ENCODE measurements at regions not wholly inside any gene's neighbourhood (a gene's known extent, or its start where the extent isn't known, plus 50 kb on each side); places are given as distances from the start of the nearest gene placed in this dataset.

DNA sequence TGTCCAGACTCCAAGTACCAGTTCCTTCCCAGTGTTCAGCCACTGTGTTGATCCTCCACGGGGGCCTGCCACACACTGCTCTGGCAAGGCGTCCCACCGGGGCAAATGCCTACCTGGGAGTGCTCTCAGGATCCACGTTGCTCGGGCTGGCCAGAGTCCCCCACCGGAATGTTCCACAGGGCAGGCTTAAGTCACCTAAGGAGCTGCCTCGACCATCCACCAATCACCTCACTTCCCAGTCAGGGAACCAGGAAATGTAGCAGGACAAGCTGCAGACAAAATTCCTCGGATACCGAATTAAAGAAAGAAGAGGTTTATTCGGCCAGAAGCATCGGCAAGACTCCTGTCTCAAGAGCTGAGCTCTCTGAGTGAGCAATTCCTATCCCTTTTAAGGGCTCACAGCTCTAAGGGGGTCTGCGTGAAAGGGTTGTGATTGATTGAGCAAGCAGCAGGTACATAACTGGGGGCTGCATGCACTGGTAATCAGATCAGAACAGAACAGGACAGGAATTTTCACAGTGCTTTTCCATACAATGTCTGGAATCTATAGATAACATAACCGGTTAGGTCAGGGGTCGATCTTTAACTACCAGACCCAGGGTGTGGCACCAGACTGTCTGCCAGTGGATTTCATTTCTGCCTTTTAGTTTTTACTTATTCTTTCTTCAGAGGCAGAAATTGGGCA, 56.9 kb upstream of the EDNRB start (continued):
- no peak for TF ChIP-seq EZH2phosphoT487 (IDR thresholded peaks at IDR 0.05; ENCODE audit: unreplicated experiment)
- no peak for TF ChIP-seq STAT1 (IDR thresholded peaks at IDR 0.05; ENCODE audit: unreplicated experiment)
- TF ChIP-seq, protein P1, sequence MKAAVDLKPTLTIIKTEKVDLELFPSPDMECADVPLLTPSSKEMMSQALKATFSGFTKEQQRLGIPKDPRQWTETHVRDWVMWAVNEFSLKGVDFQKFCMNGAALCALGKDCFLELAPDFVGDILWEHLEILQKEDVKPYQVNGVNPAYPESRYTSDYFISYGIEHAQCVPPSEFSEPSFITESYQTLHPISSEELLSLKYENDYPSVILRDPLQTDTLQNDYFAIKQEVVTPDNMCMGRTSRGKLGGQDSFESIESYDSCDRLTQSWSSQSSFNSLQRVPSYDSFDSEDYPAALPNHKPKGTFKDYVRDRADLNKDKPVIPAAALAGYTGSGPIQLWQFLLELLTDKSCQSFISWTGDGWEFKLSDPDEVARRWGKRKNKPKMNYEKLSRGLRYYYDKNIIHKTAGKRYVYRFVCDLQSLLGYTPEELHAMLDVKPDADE (IDR thresholded peaks at IDR 0.05) = no peak

DNA sequence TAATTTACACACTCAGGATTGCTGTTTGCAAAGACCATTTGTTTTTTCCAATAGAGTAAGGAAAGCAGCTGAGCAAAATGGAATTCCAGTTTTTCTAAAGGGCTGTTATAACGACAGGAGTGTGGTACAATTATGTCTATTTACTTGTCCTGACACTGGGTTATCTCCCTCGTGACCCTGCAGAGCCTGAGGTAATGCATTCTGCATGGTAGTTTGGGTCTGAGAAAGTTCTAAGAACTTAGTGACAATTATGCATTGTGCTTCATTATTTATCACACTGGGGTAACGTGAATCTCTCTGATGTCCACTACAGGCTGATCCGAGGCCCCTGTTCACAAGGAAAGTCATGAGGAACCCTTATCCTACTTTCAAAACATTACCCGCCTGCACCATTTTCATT, 50.7 kb upstream of the EDNRB start:
- Histone ChIP-seq H3F3A (replicated peaks; ENCODE audit: low read depth) (no peaks in the 10 kb centered on the region), H3K4me1 (ENCODE audit: insufficient read depth) (no peaks in the 10 kb centered on the region), H3K4me3 (no peak overlapping the region), H3K4me2 (no peak overlapping the region), H3K36me3 (ENCODE audit: insufficient read depth) (no peaks in the 10 kb centered on the region; the same call in 1 of the 2 replicates), H3K27ac (ENCODE audit: low read depth) (no peak overlapping the region), H3K79me2 (replicated peaks; ENCODE audit: insufficient read depth) (no peaks in the 10 kb centered on the region), H4K20me1 (replicated peaks; ENCODE audit: insufficient read depth) (no peaks in the 10 kb centered on the region), H3K9me2 (ENCODE audit: insufficient read depth) (no peaks in the 10 kb centered on the region), H3K27me3 (ENCODE audit: insufficient read depth) (no peaks in the 10 kb centered on the region), H2AFZ (peak overlapping the region; percentile 11; the same call in 1 of the 2 replicates)
- Mint-ChIP-seq H3K4me1 (no peaks in the 10 kb centered on the region), H3K36me3 (ENCODE audit: low read depth) (peaks cover 20% of the 10 kb centered on the region), H3K4me3 (no peak overlapping the region), H3K27me3 (ENCODE audit: insufficient read depth, low read depth, poor library complexity) (peaks cover 3% of the 10 kb centered on the region), H3K27ac (no peak overlapping the region), H3K9me3 (peaks cover 18% of the 10 kb centered on the region)
- no peak for ATAC-seq
- TF ChIP-seq, protein P2, sequence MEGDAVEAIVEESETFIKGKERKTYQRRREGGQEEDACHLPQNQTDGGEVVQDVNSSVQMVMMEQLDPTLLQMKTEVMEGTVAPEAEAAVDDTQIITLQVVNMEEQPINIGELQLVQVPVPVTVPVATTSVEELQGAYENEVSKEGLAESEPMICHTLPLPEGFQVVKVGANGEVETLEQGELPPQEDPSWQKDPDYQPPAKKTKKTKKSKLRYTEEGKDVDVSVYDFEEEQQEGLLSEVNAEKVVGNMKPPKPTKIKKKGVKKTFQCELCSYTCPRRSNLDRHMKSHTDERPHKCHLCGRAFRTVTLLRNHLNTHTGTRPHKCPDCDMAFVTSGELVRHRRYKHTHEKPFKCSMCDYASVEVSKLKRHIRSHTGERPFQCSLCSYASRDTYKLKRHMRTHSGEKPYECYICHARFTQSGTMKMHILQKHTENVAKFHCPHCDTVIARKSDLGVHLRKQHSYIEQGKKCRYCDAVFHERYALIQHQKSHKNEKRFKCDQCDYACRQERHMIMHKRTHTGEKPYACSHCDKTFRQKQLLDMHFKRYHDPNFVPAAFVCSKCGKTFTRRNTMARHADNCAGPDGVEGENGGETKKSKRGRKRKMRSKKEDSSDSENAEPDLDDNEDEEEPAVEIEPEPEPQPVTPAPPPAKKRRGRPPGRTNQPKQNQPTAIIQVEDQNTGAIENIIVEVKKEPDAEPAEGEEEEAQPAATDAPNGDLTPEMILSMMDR (conservative IDR thresholded peaks at IDR 0.05; ENCODE audit: low read depth in 2 of 2) = no peak
- TF ChIP-seq, protein P1 (IDR thresholded peaks at IDR 0.05) = no peak
- TF ChIP-seq EZH2 (IDR thresholded peaks at IDR 0.05; ENCODE audit: low read depth, unreplicated experiment) (no peak), STAT1 (IDR thresholded peaks at IDR 0.05; ENCODE audit: unreplicated experiment) (no peak), CREB1 (CRISPR knock-in tag; IDR thresholded peaks at IDR 0.05; ENCODE audit: low read depth) (no peak)
- TF ChIP-seq, protein P3, sequence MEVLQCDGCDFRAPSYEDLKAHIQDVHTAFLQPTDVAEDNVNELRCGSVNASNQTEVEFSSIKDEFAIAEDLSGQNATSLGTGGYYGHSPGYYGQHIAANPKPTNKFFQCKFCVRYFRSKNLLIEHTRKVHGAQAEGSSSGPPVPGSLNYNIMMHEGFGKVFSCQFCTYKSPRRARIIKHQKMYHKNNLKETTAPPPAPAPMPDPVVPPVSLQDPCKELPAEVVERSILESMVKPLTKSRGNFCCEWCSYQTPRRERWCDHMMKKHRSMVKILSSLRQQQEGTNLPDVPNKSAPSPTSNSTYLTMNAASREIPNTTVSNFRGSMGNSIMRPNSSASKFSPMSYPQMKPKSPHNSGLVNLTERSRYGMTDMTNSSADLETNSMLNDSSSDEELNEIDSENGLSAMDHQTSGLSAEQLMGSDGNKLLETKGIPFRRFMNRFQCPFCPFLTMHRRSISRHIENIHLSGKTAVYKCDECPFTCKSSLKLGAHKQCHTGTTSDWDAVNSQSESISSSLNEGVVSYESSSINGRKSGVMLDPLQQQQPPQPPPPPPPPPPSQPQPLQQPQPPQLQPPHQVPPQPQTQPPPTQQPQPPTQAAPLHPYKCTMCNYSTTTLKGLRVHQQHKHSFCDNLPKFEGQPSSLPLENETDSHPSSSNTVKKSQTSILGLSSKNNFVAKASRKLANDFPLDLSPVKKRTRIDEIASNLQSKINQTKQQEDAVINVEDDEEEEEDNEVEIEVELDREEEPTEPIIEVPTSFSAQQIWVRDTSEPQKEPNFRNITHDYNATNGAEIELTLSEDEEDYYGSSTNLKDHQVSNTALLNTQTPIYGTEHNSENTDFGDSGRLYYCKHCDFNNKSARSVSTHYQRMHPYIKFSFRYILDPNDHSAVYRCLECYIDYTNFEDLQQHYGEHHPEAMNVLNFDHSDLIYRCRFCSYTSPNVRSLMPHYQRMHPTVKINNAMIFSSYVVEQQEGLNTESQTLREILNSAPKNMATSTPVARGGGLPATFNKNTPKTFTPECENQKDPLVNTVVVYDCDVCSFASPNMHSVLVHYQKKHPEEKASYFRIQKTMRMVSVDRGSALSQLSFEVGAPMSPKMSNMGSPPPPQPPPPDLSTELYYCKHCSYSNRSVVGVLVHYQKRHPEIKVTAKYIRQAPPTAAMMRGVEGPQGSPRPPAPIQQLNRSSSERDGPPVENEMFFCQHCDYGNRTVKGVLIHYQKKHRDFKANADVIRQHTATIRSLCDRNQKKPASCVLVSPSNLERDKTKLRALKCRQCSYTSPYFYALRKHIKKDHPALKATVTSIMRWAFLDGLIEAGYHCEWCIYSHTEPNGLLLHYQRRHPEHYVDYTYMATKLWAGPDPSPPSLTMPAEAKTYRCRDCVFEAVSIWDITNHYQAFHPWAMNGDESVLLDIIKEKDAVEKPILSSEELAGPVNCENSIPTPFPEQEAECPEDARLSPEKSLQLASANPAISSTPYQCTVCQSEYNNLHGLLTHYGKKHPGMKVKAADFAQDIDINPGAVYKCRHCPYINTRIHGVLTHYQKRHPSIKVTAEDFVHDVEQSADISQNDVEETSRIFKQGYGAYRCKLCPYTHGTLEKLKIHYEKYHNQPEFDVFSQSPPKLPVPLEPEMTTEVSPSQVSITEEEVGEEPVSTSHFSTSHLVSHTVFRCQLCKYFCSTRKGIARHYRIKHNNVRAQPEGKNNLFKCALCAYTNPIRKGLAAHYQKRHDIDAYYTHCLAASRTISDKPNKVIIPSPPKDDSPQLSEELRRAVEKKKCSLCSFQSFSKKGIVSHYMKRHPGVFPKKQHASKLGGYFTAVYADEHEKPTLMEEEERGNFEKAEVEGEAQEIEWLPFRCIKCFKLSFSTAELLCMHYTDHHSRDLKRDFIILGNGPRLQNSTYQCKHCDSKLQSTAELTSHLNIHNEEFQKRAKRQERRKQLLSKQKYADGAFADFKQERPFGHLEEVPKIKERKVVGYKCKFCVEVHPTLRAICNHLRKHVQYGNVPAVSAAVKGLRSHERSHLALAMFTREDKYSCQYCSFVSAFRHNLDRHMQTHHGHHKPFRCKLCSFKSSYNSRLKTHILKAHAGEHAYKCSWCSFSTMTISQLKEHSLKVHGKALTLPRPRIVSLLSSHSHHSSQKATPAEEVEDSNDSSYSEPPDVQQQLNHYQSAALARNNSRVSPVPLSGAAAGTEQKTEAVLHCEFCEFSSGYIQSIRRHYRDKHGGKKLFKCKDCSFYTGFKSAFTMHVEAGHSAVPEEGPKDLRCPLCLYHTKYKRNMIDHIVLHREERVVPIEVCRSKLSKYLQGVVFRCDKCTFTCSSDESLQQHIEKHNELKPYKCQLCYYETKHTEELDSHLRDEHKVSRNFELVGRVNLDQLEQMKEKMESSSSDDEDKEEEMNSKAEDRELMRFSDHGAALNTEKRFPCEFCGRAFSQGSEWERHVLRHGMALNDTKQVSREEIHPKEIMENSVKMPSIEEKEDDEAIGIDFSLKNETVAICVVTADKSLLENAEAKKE (CRISPR knock-in tag; IDR thresholded peaks at IDR 0.05) = no peak
- no peak for DNase-seq (ENCODE audit: low spot score)

Data from GM23338 (cell line).